ENCODE measurements at regions not wholly inside any gene's neighbourhood (a gene's known extent, or its start where the extent isn't known, plus 50 kb on each side); places are given as distances from the start of the nearest gene placed in this dataset.

DNA sequence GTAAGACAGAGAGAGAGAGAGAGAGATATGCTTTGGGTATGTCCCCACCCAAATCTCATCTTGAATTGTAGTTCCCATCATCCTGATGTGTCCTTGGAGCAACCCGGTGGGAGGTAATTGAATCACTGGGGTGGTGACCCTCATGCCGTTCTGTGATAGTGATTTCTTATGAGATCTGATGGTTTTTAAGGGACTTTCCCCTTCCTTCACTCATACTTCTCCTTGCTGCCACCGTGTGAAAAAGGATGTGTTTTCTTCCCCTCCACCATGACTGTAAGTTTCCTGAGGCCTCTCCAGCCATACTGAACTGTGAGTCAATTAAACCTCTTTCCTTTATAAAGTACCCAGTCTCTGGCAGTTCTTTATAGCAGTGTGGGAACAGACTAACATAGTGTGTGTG, 60.3 kb downstream of the EOMES start:
- CTCF ChIA-PET = interaction anchor here (1.3 to 1.8 kb wide), 2 partner anchors 19 to 50 kb away, joined by 3 to 5 read pairs; no protein-coding TSS in a partner anchor
- H3K4me2 ChIP-seq = no peak overlapping the region
- H3K9me3 ChIP-seq = no peaks in the 10 kb centered on the region
- no peaks in the 10 kb centered on the region for H4K20me1 ChIP-seq (ENCODE audit: insufficient read depth)
- no peaks in the 10 kb centered on the region for H3K79me2 ChIP-seq (ENCODE audit: insufficient read depth)
- no peaks in the 10 kb centered on the region for H3K27me3 ChIP-seq (ENCODE audit: insufficient read depth)
- no peak for DNase-seq
- H3K36me3 ChIP-seq (replicated peaks in 1 of 2; ENCODE audit: control insufficient read depth in 1 of 2, insufficient read depth in 2 of 2, low read length in 1 of 2) = no peaks in the 10 kb centered on the region
- 66% methylated on average over 3 of the region's 3 CpGs for WGBS (ENCODE audit: low lambda C conversion rate)
- no peak overlapping the region for H3K9ac ChIP-seq
- H3K4me1 ChIP-seq (ENCODE audit: control insufficient read depth in 1 of 2, insufficient read depth in 2 of 2, low read depth in 1 of 2, low read length in 1 of 2) = peaks cover 0 to 3% of the 10 kb centered on the region in 2 experiments; a peak in 2 of 4 replicates
- H2AFZ ChIP-seq (ENCODE audit: low read depth) = no peak overlapping the region
- no peak overlapping the region for H3K27ac ChIP-seq (ENCODE audit: low read depth in 2 of 2, low read length in 1 of 2)
- POLR2A ChIA-PET = no interaction called here
- H3K9me2 ChIP-seq = no peaks in the 10 kb centered on the region
- no peak for TF ChIP-seq RFX5 (IDR thresholded peaks at IDR 0.05; ENCODE audit: low read length)
- H3F3A ChIP-seq (replicated peaks; ENCODE audit: insufficient read depth) = no peaks in the 10 kb centered on the region
- H3K4me3 ChIP-seq (ENCODE audit: low read depth in 2 of 2, low read length in 1 of 2) = no peak overlapping the region

DNA sequence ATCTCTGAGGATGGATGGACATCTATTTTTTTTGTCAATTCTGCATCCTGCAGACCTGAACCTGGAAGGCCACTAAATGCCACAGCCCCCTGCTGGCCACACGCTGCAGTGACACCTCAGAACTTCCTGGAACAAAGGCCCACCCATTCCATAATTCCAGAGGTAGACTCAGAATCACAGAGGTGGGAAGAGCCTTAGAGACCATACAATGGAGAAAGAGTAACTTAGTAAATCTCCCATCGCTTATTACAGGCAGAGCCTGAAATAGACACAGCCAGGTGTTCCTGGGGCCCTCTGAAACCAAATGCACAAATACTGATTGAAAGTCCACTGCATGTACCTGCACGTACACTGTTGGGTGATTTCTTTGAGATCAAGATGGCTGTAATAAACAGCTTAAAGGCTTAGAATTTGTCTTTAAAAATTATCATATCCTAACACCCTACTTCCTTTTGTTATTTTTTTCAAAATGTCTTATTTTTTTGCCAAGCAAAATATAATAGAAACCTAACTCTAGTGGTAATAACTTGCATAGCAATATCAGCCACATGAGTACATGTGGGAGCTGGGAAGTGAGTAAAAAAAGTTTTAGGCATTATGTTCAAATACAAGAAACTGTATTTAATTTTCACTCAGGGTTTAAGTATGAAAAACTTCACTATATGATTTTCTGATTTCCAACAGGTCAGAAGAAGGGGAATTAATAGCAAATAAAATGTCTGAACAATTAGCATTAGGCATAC, 62.7 kb downstream of the EOMES start:
- H3K4me3 ChIP-seq (ENCODE audit: low read depth in 2 of 2, low read length in 1 of 2) = no peak overlapping the region
- no peak overlapping the region for H3K4me2 ChIP-seq
- no peaks in the 10 kb centered on the region for H4K20me1 ChIP-seq (ENCODE audit: insufficient read depth)
- H2AFZ ChIP-seq (ENCODE audit: low read depth) = no peak overlapping the region; the same call in 1 of the 2 replicates
- no peaks in the 10 kb centered on the region for H3K9me3 ChIP-seq
- no peaks in the 10 kb centered on the region for H3K9me2 ChIP-seq
- H3K4me1 ChIP-seq (ENCODE audit: control insufficient read depth in 1 of 2, insufficient read depth in 2 of 2, low read depth in 1 of 2, low read length in 1 of 2) = no peaks in the 10 kb centered on the region; a peak in 1 of 4 replicates
- H3K27me3 ChIP-seq (ENCODE audit: insufficient read depth) = no peaks in the 10 kb centered on the region
- ChIA-PET POLR2A (no interaction called here), CTCF (interaction anchor here (0.7 to 3.5 kb wide), 11 partner anchors 9 to 318 kb away, joined by 3 to 19 read pairs (median 4); no protein-coding TSS in a partner anchor)
- no peaks in the 10 kb centered on the region for H3K36me3 ChIP-seq (replicated peaks in 1 of 2; ENCODE audit: control insufficient read depth in 1 of 2, insufficient read depth in 2 of 2, low read length in 1 of 2)
- no peak overlapping the region for H3K27ac ChIP-seq (ENCODE audit: low read depth in 2 of 2, low read length in 1 of 2)
- H3F3A ChIP-seq (replicated peaks; ENCODE audit: insufficient read depth) = no peaks in the 10 kb centered on the region
- H3K9ac ChIP-seq = no peak overlapping the region
- TF ChIP-seq, protein P1, sequence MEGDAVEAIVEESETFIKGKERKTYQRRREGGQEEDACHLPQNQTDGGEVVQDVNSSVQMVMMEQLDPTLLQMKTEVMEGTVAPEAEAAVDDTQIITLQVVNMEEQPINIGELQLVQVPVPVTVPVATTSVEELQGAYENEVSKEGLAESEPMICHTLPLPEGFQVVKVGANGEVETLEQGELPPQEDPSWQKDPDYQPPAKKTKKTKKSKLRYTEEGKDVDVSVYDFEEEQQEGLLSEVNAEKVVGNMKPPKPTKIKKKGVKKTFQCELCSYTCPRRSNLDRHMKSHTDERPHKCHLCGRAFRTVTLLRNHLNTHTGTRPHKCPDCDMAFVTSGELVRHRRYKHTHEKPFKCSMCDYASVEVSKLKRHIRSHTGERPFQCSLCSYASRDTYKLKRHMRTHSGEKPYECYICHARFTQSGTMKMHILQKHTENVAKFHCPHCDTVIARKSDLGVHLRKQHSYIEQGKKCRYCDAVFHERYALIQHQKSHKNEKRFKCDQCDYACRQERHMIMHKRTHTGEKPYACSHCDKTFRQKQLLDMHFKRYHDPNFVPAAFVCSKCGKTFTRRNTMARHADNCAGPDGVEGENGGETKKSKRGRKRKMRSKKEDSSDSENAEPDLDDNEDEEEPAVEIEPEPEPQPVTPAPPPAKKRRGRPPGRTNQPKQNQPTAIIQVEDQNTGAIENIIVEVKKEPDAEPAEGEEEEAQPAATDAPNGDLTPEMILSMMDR (IDR thresholded peaks at IDR 0.05) = peak; percentile 78
- TF ChIP-seq FOXM1 (IDR thresholded peaks at IDR 0.05; ENCODE audit: low read depth) = no peak
- peak; percentile 71 for TF ChIP-seq RAD21 (IDR thresholded peaks at IDR 0.05; ENCODE audit: low read length)
- peak; percentile 55; the same call in 1 of the 2 replicates for TF ChIP-seq ELF1 (IDR thresholded peaks at IDR 0.05)
- no peak for TF ChIP-seq GABPA (IDR thresholded peaks at IDR 0.05; ENCODE audit: low read depth)
- TF ChIP-seq FOXJ3 (CRISPR knock-in tag; IDR thresholded peaks at IDR 0.05) = no peak
- TF ChIP-seq JUND (IDR thresholded peaks at IDR 0.05) = no peak
- TF ChIP-seq SMC3 (IDR thresholded peaks at IDR 0.05; ENCODE audit: low read depth, low read length) = peak; percentile 77
- DNase-seq = peak; percentile 66
- 54% methylated on average over 3 of the region's 3 CpGs for WGBS (ENCODE audit: low lambda C conversion rate)
- no peaks in the 10 kb centered on the region for H3K79me2 ChIP-seq (ENCODE audit: insufficient read depth)

DNA sequence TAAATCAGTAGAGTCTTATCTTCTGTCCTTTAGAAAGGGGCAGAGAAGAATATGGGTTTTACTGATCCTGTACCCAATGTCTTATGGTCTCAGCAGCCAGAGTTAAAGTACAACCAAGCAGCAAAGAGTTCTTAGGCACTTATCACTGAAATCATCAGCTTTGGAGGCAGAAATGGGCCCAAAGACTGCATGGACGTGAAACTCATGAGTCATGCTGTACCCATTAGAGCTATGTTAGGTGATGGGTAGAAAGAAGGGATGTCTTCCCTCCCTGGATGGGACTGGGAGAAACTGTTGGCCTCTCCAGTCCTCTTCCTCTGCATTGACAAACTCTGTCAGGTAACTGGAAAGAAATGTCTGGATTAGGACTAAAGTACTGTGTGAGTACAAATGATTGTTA, 63.4 kb downstream of the EOMES start:
- H3K36me3 ChIP-seq (replicated peaks in 1 of 2; ENCODE audit: control insufficient read depth in 1 of 2, insufficient read depth in 2 of 2, low read length in 1 of 2) = no peaks in the 10 kb centered on the region
- POLR2A ChIA-PET = no interaction called here

More for the DNA sequence above, 63.4 kb downstream of the EOMES start:
- Histone ChIP-seq H3K27ac (ENCODE audit: low read depth in 2 of 2, low read length in 1 of 2) (no peak overlapping the region), H3K4me1 (ENCODE audit: control insufficient read depth in 1 of 2, insufficient read depth in 2 of 2, low read depth in 1 of 2, low read length in 1 of 2) (no peaks in the 10 kb centered on the region; a peak in 1 of 4 replicates), H3K9me2 (no peaks in the 10 kb centered on the region), H4K20me1 (ENCODE audit: insufficient read depth) (no peaks in the 10 kb centered on the region), H3K4me2 (no peak overlapping the region), H3K79me2 (ENCODE audit: insufficient read depth) (no peaks in the 10 kb centered on the region), H3K27me3 (ENCODE audit: insufficient read depth) (no peaks in the 10 kb centered on the region), H3F3A (replicated peaks; ENCODE audit: insufficient read depth) (no peaks in the 10 kb centered on the region), H2AFZ (ENCODE audit: low read depth) (0 out of 2 replicates have a peak overlapping the region, but pooled peaks have one; percentile 27), H3K9me3 (no peaks in the 10 kb centered on the region), H3K9ac (no peak overlapping the region), H3K4me3 (ENCODE audit: low read depth in 2 of 2, low read length in 1 of 2) (no peak overlapping the region)
- TF ChIP-seq MEF2A (IDR thresholded peaks at IDR 0.05; ENCODE audit: borderline replicate concordance, low read depth) (no peak), NFIC (IDR thresholded peaks at IDR 0.05; ENCODE audit: borderline replicate concordance) (no peak), FOSL2 (IDR thresholded peaks at IDR 0.05; ENCODE audit: borderline replicate concordance, low read depth) (no peak), SMC3 (IDR thresholded peaks at IDR 0.05; ENCODE audit: low read depth, low read length) (no peak), EZH2phosphoT487 (IDR thresholded peaks at IDR 0.05; ENCODE audit: borderline replicate concordance, low read depth) (no peak), RFX5 (IDR thresholded peaks at IDR 0.05; ENCODE audit: low read length) (no peak), TEAD4 (IDR thresholded peaks at IDR 0.05; ENCODE audit: borderline replicate concordance, insufficient read depth) (no peak), YY1 (IDR thresholded peaks at IDR 0.05; ENCODE audit: low read depth) (no peak)
- no peak for DNase-seq
- whole genome bisulfite sequencing (ENCODE audit: low lambda C conversion rate) = 58% methylated on average over 1 of the region's 1 CpG
- CTCF ChIA-PET = interaction anchor here (1.0 to 3.5 kb wide), 6 partner anchors 10 to 301 kb away, joined by 3 to 19 read pairs (median 4); no protein-coding TSS in a partner anchor
